NCI-H748 (cell line): ENCODE measurements at regions not wholly inside any gene's neighbourhood (a gene's known extent, or its start where the extent isn't known, plus 50 kb on each side); places are given as distances from the start of the nearest gene placed in this dataset.
A peak's percentile ranks its signal among the peaks of the same experiment; 100 is the strongest.
"Not testable (repeated sequence)": the region's sequence is repeated elsewhere in the genome, so short reads cannot be mapped to it uniquely, and the experiment has no call there.

ENCODE experiments used
- DNase-seq: peaks from one replicate; lab custom pipeline; 2025; ENCODE audit not compliant: unreplicated experiment; lab: John Stamatoyannopoulos, UW

GRCh38 chr4:28436191-28437080, 1575.8 kb downstream of the STIM2 start:
- no peak for DNase-seq

GRCh38 chr4:28443371-28443770, 1582.7 kb downstream of the STIM2 start:
- no peak for DNase-seq

DNA sequence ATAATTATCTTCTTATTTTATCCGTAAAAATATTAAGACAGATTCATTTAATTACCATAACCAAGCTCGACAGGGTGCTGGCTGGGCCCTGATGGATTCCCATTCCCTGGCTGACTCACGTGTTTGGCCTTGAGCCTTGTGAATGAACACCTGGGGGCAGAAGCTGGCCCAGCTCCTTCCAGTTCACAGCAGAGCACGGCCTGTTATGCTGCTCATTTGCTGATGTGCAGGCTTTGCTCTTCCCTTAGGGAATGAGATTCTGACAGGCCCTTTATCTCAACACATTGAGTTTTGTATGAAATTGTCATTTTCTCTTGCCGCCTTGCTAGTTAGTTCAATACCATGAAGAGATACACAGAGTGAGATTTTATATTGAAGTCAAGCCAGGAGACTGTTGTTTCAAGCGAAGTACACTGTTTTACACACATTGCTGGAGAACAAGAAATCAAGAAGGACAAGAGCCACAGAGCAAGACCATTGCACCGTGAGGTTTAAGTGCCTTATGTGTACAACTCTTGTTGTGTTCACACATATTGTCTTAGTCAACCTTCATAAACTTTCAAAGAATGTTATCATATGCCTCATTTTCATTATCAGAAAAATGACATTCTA, 1583.3 kb downstream of the STIM2 start:
- DNase-seq: no peak

DNA sequence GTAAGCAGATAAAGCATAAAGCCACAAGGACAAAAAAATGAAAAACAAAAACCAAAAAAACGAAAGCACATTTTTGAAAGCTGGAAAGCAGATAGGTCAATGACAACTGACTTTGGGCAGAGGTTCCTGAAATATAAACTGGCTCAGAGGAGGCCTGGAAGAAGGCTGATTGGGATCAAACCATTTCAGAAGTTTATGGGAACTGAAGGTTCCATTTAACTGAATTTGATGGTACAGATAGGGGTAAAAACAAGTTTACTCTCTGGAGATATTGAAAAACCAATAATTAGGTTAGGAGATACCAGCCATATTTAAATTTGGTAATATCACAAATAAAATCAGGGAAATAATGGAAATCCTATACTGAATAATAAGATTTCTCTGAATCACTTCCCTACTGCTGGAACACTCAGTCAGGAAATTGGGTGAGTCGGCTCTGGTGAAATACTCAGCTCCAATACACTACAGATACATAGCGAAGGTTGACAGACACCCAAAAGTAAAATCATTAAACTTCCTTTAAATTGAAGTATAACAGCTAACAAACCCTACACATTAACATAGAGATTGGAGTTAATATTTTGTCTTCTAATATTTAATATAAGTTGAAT, 1584.3 kb downstream of the STIM2 start:
- DNase-seq: no peak

- no peak for DNase-seq
Observed at GRCh38 chr4:28449085-28449484, 1588.4 kb downstream of the STIM2 start.

GRCh38 chr4:28451346-28451745, 1590.7 kb downstream of the STIM2 start:
- no peak for DNase-seq

DNA sequence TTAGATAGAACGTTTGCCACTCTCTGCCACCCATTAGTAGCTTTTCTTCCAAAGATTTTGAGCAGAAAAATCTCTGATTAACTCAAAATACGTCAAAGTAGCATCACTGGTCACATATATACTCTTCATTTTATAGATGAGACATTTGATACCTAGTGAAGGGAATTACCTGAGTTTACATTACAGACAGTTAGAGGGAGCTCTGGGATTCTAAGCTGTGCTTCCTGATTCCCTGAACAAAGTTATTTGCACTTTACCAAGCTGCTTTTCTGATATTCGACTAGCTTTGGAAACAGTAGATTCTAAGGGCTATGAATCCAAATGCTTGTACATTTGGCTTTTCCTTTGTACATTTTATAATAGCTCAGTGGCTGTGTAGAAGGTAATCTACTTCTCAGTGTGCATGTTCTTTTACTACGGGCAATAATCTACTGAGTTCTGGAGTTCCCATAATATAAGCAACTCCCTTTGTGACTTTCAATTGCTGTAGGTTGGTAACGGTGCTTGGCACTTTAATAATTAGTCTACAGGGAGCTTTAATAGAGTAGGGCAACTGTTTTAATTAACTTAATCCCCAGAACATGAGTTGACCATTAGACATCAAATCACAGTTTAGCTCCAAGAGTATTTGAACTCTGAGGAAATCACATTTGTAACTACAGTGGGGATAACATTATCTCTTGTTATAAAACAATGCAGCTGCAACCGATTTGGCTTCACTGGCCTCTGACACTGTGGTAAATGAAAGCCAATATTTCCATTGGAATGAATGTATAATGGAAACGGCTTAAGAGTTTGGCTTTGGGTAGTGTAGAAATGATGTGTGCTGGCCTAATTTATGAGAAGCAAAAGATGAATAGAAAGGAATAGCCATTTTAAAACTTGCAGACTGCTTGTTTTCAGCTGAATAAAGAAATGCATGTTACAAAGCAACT, 1602.4 kb downstream of the STIM2 start:
- peak; percentile 23 for DNase-seq

DNA sequence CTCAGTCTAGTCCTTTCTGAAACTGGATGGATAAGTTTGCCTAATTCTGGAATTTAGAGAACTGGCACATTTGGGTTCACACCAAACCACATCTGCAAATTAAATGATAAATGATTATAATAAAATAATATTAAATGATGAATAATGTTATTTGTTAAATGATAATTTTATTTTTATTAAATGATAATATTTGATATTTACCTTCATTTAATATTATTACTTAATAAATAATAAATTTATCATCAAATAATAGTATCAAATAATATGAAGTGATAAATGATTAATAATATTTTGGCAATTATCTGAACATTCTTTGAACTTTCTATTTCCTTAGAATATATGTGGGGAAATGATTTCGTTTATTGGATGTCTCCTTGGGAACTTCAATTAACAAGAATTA, 1604.2 kb downstream of the STIM2 start:
- DNase-seq: no peak

DNA sequence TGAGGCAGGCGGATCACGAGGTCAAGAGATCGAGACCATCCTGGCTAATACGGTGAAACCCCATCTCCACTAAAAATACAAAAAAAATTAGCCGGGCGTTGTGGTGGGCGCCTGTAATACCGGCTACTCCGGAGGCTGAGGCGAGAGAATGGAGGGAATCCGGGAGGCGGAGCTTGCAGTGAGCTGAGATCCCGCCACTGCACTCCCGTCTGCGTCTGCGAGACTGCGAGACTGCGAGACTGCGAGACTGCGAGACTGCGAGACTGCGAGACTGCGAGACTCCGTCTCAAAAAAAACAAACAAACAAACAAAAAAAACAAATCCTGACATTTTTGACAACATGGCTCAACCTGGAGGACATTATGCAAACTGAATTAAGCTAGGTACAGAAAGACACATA, 1606.2 kb downstream of the STIM2 start:
- not testable (repeated sequence) for DNase-seq

GRCh38 chr4:28469387-28469786, 1608.7 kb downstream of the STIM2 start:
- DNase-seq: no peak

GRCh38 chr4:28469886-28470285, 1609.2 kb downstream of the STIM2 start:
- no peak for DNase-seq

GRCh38 chr4:28475381-28475780, 1614.7 kb downstream of the STIM2 start:
- no peak for DNase-seq

- no peak for DNase-seq
Observed at GRCh38 chr4:28479666-28480065, 1619.0 kb downstream of the STIM2 start.

DNA sequence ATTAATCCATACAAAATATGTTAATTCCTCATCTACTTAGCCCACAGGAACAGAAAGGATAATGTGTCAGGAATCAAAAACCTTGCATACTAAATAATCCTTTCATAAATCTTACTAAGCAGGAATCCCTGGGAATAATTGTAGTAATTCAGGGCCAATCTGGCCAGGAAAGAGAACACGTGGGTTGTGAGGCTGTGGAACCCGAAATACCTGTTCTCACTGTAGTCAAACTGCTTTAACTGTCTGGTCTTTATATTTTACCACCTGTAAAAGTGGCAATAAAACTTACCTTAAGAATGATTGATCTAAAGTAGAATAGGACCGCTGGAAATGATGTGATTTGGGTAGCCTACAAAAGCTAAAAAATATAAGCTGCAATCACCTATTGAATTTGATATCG, 1620.9 kb downstream of the STIM2 start:
- peak; percentile 84 for DNase-seq

DNA sequence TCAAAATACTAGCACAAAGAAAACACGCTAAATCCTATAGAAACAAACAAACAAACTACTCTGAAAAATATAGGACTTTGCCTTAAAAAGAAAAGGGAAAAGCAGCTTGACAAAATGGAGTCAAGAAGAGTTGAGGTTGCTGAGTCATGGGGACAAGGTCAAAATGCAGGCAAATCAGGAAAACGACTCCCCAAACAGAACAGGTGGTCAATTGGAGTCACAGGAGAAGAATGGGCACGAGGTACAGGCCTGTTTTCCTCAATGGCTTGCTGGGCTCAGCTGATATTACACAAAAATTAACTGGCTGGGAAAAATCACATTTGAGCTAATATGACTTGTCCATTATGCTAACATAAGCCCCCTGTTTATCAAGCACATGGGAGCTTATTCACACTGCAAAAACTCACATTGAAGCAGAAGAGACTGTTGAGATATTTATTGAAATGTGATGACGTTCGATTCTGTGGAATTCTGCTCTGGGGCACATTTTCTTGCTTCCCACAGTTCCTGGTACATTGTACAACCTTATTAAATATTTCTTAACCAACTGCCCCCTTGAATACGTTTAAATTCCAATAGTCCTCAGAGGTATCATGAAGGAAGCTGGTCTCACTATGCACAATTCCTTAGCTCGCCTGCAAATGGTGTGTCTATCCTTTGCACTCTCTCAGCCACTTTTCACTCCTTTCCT, 1622.1 kb downstream of the STIM2 start:
- no peak for DNase-seq

DNA sequence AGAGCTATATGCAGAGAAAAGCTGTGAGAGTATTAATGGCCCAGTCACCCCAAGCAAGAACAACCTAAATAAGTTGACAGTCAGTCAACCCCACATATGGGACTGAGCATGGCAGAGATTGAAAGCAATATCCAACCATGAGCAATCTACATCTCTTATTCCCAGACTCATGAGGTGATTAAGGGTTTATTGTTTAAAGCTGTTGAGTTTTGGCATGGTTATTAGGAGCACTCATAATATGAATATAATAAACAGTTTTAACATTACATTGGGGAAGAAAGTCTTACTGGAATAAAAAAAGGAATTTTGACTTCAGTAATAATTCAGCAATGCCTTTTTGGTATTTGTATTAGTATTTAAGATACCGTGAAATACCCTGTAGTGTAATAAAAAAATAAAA, 1627.4 kb downstream of the STIM2 start:
- no peak for DNase-seq

DNA sequence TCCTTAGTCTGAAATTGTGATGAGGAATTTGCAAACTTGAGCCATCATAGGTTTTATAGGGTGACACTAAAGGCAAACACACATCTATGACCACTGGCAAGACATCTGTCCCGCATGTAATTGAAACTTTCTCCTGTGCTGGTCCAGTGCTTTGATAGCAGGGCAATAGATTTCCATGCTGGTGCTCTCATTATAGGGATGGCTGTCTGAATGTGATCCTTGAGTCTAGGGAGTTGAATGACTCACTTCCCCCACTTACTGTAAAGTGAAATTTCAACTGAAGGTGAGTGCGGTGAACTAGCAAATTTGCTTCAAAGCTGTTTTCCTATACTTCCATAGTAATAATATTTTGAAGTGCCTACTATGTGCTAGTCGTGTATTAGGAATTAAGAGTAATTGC, 1630.0 kb downstream of the STIM2 start:
- DNase-seq: no peak

- no peak for DNase-seq
Observed at GRCh38 chr4:28505064-28505463, 1644.4 kb downstream of the STIM2 start.

GRCh38 chr4:28508636-28509035, 1648.0 kb downstream of the STIM2 start:
- no peak for DNase-seq

- DNase-seq: not testable (repeated sequence)
Observed at GRCh38 chr4:28514766-28515165, 1654.1 kb downstream of the STIM2 start.
